ENCODE measurements at regions not wholly inside any gene's neighbourhood (a gene's known extent, or its start where the extent isn't known, plus 50 kb on each side); places are given as distances from the start of the nearest gene placed in this dataset.
A peak's percentile ranks its signal among the peaks of the same experiment; 100 is the strongest.
"Not testable (repeated sequence)": the region's sequence is repeated elsewhere in the genome, so short reads cannot be mapped to it uniquely, and the experiment has no call there.

DNA sequence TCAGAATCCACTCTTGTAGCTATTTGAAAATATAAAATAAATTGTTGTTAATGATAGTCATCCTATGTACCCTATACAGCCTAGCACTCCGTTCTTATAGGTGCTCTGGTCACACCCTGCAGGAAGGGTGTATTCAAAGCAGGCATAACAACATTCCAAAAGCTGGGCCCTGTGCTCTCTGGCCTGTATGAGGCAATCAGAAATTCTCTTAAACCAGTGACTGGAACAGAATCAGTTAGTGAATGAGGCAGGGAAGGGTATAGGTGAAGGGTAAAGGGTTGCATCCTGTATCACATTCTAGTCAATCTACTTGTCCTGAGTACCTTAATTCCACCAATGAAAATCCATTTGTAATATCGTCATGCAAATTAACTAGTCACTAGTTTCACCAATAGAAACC, 154.5 kb upstream of the ZNF217 start:
- no peak for DNase-seq

DNA sequence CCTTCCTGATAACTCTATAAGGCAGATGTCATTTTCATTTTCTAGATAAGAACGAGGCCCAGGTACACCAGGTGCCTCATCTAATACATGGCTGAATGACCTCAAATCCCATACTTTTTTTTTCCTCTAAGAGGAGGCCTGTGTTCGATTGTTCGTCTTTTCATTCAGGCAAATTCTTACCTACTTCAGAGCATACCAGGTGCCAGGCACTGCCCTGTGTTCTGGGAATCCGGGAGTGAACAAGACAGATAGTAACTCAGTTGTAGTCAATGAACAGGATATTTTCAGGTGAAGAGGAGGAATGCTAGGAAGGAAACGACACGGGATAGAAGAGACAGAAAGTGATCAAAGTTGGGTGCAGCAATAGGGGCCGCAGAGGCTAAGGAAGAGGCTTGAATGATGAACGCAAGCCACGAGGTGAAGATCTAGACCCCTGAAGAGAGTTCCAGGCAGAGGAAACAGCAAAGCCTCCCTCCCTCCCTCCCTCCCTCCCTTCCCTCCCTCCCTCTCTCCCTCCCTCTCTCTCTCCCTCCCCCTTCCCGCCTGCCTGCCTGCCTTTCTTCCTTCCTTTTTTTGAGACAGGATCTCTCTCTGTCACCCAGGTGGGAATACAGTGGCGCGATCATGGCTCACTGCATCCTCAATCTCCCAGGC, 150.1 kb upstream of the ZNF217 start:
- DNase-seq: no peak

DNA sequence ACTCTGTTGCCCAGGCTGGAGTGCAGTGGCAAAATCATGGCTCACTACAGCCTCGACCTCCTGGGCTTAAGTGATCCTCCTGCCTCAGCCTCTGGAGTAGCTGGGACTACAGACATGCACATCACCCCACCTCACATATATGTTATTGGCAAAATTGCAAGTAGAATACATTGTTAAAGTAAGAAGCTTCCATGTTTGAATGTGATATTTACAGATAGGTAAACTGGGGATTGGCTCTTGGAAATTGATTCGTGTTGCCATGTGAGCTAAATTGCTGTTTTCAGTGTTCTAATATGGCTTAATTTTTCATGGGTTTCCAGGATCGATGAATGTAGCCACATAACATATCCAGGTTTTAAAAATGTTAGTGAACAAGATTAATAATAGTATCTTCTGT, 149.0 kb upstream of the ZNF217 start:
- DNase-seq: no peak

DNA sequence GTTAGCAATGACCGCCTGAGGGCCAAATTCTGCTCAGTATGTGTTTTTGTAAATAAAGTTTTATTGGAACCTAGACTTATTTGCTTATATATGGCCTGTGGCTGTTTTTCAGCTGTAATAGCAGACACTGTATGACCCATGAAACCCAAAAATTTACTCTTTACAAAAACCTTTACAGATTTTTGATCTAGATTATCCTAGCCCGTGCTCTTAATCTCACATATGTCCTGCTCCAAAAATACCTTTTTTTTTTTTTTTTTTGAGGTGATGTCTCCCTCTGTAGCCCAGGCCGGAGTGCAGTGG, 148.0 kb upstream of the ZNF217 start:
- DNase-seq: no peak

DNA sequence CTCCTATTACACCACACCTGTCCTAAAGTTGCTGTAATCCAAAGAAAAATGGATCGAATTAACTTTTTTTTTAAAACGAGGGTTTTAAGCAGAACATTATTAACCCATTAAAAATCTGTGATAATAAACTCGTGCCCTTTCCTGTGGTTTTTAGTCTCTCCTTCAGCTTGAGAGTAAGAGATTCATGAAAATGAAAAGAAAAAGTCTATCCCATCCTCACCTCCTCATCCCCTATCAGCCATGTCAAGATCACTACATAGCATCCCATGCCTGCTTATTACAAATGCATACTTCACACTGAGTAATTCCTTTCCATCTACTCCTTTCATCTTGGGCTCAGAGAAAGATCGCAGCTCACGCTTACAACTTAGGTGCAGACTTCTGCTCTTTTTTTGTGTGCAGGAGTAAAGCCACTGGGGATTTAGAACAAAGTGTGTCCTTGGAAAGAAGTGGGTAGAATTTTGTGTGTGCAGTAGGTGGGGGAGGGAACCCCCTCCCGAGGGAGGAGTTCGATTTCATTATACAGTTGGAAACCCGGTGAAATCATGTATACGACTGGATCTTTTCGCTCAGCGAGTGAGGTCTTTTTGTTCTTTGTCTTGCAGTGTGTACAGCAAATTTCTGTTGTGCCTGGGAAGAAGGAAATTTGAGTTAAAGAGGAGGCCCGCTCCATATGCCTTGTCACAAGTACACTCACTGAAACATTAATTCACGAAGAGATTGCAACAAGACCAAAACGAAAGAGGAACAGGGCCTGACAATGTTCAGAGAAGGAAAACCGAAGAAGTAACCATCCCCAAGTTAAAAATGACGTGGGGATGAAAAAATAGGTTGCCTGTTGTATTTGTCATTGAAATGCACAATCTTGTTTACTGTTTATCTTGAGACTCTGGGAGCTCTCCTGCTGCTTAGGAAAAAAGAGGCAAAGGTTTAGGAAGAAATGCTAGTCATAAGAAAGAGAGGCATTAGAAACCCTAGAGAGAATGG, 146.5 kb upstream of the ZNF217 start:
- peak; percentile 47 for DNase-seq

DNA sequence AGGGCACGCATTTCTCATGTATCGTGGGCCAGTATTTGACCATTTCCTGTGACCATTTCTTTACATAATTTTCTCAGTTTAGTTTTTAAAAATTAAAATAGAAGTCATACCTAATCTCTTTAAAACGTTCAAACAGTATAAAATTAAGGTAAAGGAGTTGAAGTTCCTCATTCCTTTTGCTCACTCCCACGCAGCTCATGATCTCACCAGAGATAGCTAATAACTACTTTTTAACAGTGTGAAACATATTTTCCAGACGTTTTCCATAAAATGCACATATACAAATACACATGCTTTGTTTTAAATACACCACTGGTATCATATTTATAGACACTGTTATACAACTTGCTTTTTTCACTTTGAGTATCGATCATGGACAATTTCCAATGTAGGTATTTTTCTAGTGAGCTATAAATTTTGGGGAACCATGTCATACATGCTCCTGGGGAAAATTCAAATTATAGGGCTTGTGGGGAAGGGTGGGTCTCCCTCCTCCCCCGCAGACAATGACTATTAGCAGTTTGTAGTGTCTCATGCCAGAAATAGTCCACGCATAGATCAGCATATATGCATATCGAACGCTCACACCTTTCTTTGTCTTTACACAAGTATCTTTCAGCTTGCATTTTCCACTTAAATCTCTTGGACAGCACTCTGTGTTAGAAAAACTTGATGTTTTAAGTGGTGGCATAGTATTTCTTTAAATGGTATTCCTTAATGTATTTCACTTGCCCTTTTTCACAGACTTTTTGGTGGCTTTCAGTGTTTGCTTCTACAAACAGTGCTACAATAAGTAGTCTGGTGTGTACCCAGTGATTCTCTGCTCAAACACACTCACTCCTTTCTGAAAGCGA, 145.5 kb upstream of the ZNF217 start:
- no peak for DNase-seq

DNA sequence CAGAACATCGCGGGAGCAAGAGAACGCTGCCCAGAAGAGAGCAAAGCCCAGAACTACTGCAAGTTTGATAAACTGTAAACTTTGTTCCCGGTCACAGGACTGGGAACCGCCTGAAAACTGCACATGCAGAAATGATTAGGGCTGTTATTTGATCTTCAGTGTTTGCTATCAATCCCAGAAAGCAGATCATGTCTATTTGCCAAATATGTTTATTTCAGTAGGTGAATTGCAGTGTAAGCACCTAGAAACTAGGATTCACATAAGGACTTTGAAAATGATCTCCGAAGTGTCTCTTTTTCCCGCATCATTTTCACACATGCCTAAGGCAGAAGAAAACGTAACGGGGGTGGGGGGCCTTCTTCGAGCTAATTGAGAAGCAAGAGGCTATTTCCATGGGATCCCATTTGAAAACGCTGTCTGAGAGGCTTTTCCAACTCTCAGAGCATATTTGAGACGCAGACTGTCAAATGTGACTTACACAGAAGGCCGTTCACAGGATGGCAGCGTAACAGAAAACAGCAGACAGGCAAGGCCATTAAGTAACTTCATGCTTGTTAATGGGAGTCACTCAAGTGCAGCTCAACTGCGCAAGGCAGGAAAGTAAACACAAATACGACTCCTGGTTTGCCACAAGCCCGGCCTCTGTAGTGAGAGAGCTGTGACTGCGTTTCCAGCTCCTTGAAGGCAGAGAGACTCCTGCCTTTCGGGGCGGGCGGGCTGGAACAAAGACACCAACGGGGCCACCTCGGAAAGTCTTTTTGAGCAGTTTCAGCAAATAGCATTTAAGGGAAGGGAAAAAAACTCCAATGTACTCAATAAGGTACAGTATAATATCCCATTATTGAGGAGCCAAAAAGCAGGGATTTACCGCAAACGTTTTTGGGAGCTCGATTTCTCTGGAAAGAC, 144.7 kb upstream of the ZNF217 start:
- peak; percentile 89 for DNase-seq

DNA sequence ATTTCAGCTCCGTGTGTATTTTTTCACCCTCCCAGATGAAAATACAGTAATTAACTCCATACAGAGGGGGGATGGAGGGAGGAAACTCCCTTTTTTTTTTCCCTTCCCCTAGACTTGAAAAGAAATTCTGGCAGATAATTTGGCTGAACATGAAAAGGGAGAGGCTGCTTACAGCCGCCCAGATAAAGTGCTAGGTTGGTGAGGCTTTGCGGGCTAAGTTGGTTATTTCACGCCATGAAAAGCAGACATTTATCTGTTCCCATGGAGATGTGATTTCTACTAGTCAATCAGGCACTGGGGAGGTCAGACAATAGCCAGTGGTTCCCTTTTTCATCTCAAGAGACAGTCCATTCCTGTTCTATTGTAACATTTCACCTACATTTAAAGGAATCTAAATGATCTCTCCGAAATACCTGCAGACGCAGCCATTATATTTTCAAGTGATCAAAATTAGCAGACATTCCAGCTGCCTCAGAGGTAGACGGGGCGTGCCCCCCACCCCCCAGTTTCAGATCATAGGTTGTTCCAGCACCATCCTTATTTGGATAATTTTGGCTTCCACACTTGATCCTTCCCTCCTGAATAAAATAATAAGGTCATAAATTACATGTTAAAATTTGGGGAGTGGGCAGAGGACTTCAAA, 143.9 kb upstream of the ZNF217 start:
- DNase-seq: no peak

DNA sequence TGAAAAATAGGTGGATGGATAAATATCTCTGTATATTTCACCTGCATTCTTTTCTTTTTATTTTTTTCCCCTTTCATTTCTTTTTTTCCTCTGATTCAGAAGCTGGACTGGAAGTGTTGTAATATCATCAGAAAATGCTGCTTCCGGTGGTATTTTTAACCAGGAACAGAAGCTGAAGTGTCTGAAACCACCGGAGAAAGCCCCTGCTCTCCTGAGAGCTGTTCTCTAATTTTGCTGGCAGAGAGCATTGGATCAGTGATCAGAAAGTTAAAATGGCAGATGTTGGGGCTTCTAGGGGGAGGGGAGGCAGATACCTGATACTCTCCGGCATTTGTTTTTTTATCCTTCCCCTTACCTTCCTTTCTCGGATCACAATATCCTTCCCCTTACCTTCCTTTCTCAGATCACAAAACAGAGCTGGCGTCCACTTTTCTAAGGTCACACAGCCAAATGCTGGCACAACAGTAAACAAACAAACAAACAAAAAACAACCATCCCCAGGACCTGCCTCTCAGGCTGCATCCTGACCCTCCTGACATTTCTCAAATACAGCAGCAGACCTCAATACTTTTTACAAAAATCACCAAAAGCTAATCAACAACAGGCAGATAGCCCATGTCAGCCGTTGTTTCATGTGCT, 143.2 kb upstream of the ZNF217 start:
- DNase-seq: no peak

DNA sequence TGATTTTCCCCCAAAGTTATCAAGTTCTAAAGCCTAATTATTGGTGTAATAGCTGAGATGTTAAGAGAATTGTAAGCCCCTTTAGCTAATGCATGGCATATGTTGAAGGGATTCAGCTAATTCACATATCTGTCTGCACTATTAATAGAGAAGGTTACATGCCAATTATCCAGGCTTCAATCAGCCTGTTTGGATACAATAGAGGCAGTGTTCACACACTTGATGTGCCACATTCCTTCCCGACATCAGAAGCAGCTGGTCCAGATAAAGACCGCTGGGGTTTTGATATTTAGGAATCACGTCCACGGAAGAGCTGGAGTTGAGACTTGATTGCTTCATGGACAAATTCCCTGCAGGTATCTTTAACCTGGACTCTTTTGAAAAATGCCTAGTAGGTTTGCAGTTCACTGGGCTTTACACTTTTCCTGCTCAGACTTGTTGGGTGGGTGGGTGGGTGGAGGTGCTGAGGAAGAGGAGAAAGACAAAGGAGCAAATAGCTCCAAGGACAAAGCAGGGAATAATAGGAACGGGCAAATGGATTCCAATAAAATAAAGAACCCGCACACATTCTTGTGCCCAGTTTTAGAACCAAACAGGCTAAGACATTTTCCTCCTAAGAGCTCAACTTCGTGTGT, 142.6 kb upstream of the ZNF217 start:
- DNase-seq: no peak

DNA sequence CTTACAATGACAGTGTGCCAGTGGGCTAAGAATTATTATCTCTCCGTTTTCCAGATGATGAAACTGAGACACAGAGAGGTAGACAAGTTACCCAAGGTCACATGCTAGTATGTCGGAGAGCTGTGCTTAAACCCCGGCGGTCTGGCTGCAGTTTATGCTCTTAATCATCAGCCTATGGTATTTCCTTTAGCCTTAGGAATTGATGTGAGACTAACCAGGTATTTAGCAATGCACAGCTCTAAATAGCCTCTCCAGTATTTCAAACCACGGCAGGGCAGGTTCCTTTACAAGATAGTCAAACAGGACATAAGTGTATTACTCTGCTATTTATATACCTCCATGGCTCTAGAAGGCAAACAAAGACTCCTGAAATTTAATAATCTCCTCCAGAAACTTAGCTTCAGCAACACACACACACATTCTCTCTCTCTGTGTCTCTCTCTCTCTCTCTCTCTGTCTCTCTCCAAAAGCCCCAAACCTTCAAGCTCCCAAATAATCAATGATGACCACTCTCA, 142.0 kb upstream of the ZNF217 start:
- DNase-seq: no peak

DNA sequence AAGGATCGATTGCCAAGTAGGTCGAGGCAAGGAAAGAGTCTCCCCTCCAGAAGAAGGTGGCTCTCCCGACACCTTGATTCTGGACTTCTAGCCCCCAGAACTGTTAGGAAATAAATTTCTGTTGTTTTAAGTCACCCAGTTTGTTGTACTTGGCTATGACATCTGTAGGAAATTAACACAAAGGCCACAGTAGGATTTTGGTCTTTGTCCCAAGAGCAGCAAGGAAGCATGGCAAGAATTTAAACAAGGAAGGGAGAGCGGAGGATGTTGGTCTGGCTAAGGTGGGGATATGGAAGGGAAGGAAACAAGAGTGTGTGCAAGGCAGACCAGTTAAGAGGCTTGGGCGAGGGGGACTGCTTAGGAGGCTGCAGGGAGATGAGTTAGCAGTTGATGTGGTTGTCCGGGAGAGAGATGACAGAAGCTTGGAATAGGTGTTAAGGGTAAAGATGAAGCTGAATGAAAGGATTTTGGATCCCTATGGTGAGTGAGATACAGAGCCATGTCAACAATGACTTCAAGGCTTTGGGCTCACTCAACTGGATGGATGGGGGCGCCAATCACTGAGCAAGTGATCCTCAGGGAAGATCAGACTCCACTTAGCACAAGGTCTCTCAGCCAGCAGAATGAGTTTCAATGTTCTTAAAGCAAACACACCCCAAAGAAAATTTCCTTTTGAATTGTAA, 140.5 kb upstream of the ZNF217 start:
- DNase-seq: no peak

DNA sequence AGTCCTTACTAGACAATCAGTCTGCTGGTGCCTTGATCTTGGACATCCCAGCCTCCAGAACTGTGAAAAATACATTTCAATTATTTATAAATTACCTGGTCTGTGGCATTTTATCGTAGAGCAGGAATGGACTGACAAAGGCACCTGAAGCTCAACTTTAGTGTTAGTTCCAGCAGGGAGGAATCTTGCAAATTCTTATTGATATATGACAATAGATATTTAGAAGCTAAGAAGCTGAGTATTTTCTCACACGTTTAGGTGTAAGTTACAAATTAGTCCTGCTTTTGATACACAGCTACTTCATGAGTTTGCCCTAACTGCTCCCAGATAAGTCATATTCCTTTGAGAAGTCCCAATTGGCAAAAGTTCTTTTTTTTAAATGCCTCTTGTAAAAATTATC, 138.0 kb upstream of the ZNF217 start:
- DNase-seq: no peak

DNA sequence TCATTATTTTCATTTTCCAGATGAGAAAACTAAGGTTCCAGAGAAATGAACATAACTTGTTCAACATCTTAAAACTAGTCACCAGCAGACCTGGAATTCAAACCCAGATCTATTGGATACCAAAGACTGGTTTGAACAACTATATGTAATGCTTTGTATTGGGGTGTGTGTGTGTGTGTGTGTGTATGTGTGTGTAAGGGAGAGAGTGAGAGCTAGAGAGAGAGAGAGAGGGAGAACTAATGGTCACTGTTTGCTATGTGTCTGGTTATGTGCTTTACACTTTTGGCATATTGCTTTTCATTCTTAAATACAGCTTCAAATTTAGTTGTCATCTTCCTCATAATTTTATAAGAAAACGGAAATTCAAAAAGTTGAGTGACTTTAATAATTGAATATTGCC, 134.7 kb upstream of the ZNF217 start:
- no peak for DNase-seq

DNA sequence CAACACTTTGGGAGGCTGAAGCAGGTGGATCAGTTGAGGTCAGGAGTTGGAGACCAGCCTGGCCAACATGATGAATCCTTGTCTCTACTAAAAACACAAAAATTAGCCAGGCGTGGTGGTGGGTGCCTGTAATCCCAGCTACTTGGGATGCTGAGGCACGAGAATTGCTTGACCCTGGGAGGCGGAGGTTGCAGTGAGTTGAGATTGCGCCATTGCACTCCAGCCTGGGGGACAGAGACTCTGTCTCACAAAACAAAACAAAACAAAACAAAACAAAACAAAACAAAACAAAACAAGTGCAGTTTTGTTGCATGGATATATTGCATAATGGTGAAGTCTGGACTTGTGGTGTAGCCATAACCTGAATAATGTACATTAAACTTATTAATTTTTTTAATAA, 133.6 kb upstream of the ZNF217 start:
- DNase-seq: not testable (repeated sequence)

DNA sequence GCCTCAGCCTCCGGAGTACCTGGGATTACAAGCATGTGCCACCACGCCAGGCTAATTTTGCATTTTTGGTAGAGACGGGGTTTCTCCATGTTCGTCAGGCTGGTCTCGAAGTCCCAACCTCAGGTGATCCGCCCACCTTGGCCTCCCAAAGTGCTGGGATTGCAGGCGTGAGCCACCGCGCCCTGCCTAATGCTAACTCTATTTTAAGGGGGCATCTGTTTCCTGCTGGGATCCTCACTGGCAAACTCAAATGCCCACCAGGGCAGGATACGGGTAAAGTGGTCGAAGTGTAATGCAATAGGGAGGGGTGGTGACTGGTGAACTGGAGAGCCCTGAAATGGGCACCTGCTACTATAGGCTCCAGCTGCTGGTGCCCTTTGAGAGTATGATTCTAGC, 131.9 kb upstream of the ZNF217 start:
- DNase-seq: no peak

DNA sequence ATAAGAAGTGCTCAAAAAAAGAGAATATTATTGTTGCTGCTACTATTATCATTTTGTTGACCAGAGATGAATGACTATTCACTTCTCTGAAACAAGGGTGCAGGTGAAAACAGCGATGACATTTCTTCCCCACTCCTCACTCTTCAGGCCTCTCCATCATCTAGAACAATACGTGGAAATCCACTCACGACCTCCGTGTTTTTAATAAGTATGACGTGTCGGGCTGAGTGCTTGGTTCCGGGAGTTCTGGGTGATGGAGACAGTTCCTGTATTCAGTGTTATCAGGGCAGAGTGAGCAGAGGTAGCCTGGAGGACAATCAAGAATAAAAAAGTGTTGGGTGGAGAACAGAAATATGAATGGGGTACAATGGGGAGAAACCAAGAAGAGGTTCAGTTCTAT, 130.0 kb upstream of the ZNF217 start:
- no peak for DNase-seq

DNA sequence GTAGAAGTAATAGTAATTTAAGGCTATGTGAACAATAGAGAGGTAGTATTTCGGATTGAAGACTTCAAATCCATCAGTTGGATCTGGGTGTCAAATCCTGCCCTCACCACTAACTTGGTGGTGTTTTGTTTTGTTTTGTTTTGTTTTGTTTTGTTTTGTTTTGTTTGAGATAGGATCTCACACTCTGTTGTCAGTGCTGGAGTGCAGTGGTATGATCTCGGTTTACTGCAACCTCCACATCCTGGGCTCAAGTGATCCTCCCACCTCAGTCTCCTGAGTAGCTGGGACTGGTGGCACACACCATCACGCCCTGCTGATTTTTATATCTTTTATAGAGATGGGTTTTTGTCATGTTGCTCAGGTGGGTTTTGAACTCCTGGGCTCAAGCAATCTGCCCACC, 129.4 kb upstream of the ZNF217 start:
- DNase-seq: no peak

DNA sequence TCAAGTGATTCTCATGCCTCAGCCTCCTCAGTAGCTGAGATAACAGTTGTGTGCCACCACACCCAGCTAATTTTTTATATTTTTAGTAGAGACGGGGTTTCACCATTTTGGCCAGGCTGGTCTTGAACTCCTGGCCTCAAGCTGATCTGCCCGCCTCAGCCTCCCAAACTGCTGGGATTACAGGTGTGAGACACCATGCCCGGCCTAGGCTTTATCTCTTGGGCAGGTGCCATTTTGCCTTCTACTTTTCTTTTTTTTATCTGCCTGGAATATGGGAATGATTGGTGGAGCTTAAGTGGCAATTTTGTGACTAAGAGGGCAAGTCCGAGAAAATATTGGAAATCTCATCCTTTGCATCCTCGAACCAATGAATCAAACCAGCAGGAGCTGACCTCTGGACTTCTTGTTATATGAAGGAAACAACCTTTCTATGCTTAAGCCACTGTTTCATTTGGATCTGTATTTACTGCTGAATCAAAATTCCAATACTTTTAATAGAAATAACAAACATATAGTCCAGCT, 128.9 kb upstream of the ZNF217 start:
- DNase-seq: no peak
